Aorta (tissue), 5 donors: ENCODE measurements at regions not wholly inside any gene's neighbourhood (a gene's known extent, or its start where the extent isn't known, plus 50 kb on each side); places are given as distances from the start of the nearest gene placed in this dataset.
A peak's percentile ranks its signal among the peaks of the same experiment; 100 is the strongest.
"Not testable (repeated sequence)": the region's sequence is repeated elsewhere in the genome, so short reads cannot be mapped to it uniquely, and the experiment has no call there.

Experiments
- ATAC-seq: fragments of 200-7000 bp; cut with Tn5 transposase; one replicate; pipeline ENCODE4 v1.9.1; 2022; ENCODE audit warnings: moderate library complexity; ENCODE audit not compliant: low FRiP score
- DNase-seq, 2 donors: peaks; one replicate each; pipeline ENCODE4 v3.0.0-alpha.2; 2020
- H3K27ac ChIP-seq, 2 donors: one replicate each; pipeline ENCODE4 v1.5.1; 2013; ENCODE audit warnings: low read length in 2 of 2, mild to moderate bottlenecking in 2 of 2, moderate library complexity in 2 of 2, control low read depth in 1 of 2, inconsistent platforms in 1 of 2, low read depth in 1 of 2
- H3K27me3 ChIP-seq, 2 donors: one replicate each; pipeline ENCODE4 v1.6.1; 2013; ENCODE audit warnings: control low read depth in 1 of 2, low read length in 1 of 2, mild to moderate bottlenecking in 1 of 2, moderate library complexity in 1 of 2; ENCODE audit not compliant: insufficient read depth in 2 of 2, control insufficient read depth in 1 of 2
- H3K36me3 ChIP-seq, 2 donors: one replicate each; pipeline ENCODE4 v1.6.1; 2013; ENCODE audit warnings: control low read depth in 1 of 2, low read length in 1 of 2, mild to moderate bottlenecking in 1 of 2; ENCODE audit not compliant: insufficient read depth in 2 of 2, control insufficient read depth in 1 of 2
- H3K4me1 ChIP-seq, 2 donors: one replicate each; pipeline ENCODE4 v1.6.1; 2013; ENCODE audit warnings: low read length in 2 of 2, control low read depth in 1 of 2, mild to moderate bottlenecking in 1 of 2, moderate library complexity in 1 of 2; ENCODE audit not compliant: insufficient read depth in 2 of 2, control insufficient read depth in 1 of 2
- H3K4me3 ChIP-seq, 2 donors: one replicate each; pipeline ENCODE4 v1.5.1; 2013; ENCODE audit warnings: low read length in 2 of 2, control low read depth in 1 of 2, mild to moderate bottlenecking in 1 of 2
- H3K9me3 ChIP-seq: one replicate; pipeline ENCODE4 v1.6.1; 2013; ENCODE audit warnings: mild to moderate bottlenecking, low read length; ENCODE audit not compliant: control insufficient read depth
- WGBS, 2 donors: extraction: QIAGEN DNeasy Blood & Tissue Kit; methylation state at CpG; one replicate each; pipeline ENCODE4 v1.1.7; 2013; 5-methylcytosine and 5-hydroxymethylcytosine counted together
- intact Hi-C, 2 donors: fragments of 100-400 bp; cut with DNase I; formaldehyde crosslinking; loops; one replicate each; pipeline versions ENCODE4 v1.14.2 to v1.15.0; 2022
- donor health status: healthy with polysubstance abuse.
- donor health status: Bipolar disorder and iron deficiency.
- donor health status: DM: no; HTN: no; CAD: no.
- donor health status: DM: no; HTN: no; CAD: no.
- donor health status: DM: yes; HTN: yes; CAD: no.

- intact Hi-C loops: no loop called here
- no peak overlapping the region for H3K27ac ChIP-seq
- no peak overlapping the region for H3K4me3 ChIP-seq
- H3K36me3 ChIP-seq: no peaks in the 10 kb centered on the region
- H3K9me3 ChIP-seq: no peaks in the 10 kb centered on the region
- ATAC-seq (no peak), DNase-seq (no peak)
- no peaks in the 10 kb centered on the region for H3K27me3 ChIP-seq
- H3K4me1 ChIP-seq: no peaks in the 10 kb centered on the region
- 38 to 39% methylated on average over 5 of the region's 5 CpGs for WGBS, 2 donors
Measured at GRCh38 chr3:177633671-177634207, 436.5 kb upstream of the TBL1XR1 start.

GRCh38 chr3:177635601-177636106 is 438.4 kb upstream of the TBL1XR1 start:
- WGBS, 2 donors: 98% methylated on average over 3 of the region's 3 CpGs
- H3K27me3 ChIP-seq, ATAC-seq, DNase-seq, intact Hi-C loops, H3K9me3 ChIP-seq, H3K4me3 ChIP-seq, H3K4me1 ChIP-seq, H3K36me3 ChIP-seq, H3K27ac ChIP-seq: not testable (repeated sequence)

GRCh38 chr3:177640319-177640965 is 443.2 kb upstream of the TBL1XR1 start:
- no peak for DNase-seq
- H3K27ac ChIP-seq: no peak overlapping the region
- 75 to 77% methylated on average over 8 of the region's 8 CpGs for WGBS, 2 donors
- no peak overlapping the region for H3K4me3 ChIP-seq
- no peaks in the 10 kb centered on the region for H3K36me3 ChIP-seq
- no peak for ATAC-seq
- intact Hi-C loops: no loop called here
- no peaks in the 10 kb centered on the region for H3K4me1 ChIP-seq
- no peaks in the 10 kb centered on the region for H3K27me3 ChIP-seq
- no peaks in the 10 kb centered on the region for H3K9me3 ChIP-seq

DNA sequence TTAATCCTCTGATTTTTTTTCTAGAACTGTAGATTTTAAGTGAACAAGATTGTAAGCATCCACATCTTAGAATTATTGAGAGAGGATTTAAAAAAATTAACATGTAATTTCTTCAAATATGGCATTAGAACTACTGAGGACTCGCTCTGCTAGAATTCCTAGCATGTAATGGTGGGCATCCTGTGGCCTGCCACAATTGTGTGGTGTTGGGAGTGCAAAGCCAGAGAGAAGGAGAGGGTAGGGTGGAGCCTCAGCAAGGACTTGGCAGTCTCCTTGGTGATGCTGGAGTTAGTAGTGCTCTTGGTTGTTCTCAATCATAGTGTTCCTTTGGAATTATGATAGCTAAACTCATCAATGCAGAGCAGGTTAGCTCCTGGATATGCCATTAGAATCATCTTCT is 443.9 kb upstream of the TBL1XR1 start:
- no peak for ATAC-seq
- H3K4me1 ChIP-seq: no peaks in the 10 kb centered on the region
- no peaks in the 10 kb centered on the region for H3K27me3 ChIP-seq
- WGBS, 2 donors: 96 to 97% methylated on average over 1 of the region's 1 CpG
- H3K4me3 ChIP-seq: no peak overlapping the region
- H3K36me3 ChIP-seq: no peaks in the 10 kb centered on the region
- no peak overlapping the region for H3K27ac ChIP-seq
- intact Hi-C loops: no loop called here
- DNase-seq: no peak
- H3K9me3 ChIP-seq: no peaks in the 10 kb centered on the region

DNA sequence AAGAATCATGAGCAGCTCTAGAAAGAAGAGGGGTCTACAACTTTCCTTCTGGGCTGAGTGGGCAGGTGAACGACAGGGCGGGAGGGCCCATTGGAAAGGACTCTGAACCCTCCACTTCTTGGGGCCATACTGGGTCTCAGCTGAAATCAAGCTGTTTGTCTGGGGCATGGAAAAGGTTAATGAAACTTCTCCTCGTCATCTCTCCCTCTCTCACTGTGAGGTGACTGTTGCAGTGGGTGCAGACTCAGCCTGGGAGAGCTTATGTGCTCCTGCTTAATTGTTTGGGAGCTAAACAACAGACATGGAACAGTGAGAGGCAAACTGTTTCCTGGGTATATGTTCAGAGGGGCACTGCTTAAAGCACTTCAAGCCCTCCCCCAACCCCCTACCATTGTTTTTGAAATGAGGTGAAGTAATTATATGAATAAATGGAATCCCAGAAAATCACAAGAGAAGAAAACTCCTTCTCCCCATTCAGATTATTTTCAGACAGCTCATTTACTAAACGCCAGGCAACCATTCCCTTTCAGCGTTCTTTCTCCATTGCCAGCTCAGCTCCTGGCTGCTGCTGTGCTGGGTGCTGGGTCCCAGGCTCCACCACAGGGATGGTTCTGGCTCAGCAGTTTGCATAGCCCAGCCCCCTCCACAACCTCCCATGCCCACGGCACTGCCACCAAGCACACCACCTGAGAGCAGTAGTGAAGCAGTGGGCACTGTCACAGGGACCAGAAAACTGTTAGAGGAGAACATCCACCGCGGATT is 444.9 kb upstream of the TBL1XR1 start:
- Histone ChIP-seq H3K4me1 (peaks cover 0 to 1% of the 10 kb centered on the region in 2 donors), H3K27me3 (no peaks in the 10 kb centered on the region), H3K9me3 (no peaks in the 10 kb centered on the region), H3K4me3 (no peak overlapping the region), H3K36me3 (no peaks in the 10 kb centered on the region), H3K27ac (peak overlapping the region in 1 of 2 donors; percentile 25)
- intact Hi-C loops: no loop called here
- WGBS, 2 donors: 20 to 23% methylated on average over 8 of the region's 8 CpGs
- DNase-seq: no peak
- ATAC-seq: peak; percentile 36

DNA sequence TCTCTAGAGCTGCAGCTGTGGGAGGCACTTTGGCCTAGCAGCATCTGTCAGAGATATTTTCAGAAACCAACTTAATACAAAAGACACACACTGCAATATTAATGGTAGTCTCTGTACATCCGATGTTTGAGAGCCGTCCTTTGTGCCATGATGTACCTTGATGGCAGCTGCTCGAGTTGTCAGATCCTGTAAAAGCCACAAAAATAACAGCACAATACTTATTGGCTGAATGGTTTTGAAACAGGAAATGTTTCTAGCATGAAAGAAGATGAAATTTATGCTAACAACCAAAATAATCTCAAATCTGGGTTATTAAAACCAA is 445.5 kb upstream of the TBL1XR1 start:
- DNase-seq (no peak), ATAC-seq (no peak)
- Histone ChIP-seq H3K4me1 (peaks cover 0 to 1% of the 10 kb centered on the region in 2 donors), H3K27ac (peak overlapping the region in 1 of 2 donors; percentile 25), H3K9me3 (no peaks in the 10 kb centered on the region), H3K36me3 (no peaks in the 10 kb centered on the region), H3K27me3 (no peaks in the 10 kb centered on the region), H3K4me3 (no peak overlapping the region)
- intact Hi-C loops: no loop called here
- 9 to 21% methylated on average over 3 of the region's 3 CpGs for WGBS, 2 donors

DNA sequence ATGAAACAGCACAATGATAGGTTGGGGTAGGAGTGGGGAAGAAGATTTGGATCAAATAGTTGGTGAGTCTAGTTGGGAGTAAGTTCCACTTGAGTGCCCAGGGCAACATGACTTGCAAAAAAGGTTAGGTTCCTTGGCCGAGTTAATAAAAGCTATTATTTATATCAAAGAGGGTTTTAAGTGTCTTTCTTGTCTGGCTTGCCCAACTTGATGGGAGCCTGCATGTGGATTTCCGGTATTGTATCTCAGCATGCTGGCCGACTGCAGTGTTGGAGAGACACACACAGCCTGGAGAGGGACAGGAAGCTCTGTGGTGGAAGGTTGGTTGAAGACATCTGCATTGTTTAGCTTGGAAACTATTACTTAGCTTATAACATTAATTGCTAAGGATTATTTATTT is 449.5 kb upstream of the TBL1XR1 start:
- Histone ChIP-seq H3K4me3 (no peak overlapping the region), H3K9me3 (no peaks in the 10 kb centered on the region), H3K4me1 (peaks cover 0 to 1% of the 10 kb centered on the region in 2 donors), H3K27me3 (no peaks in the 10 kb centered on the region), H3K36me3 (no peaks in the 10 kb centered on the region), H3K27ac (no peak overlapping the region)
- DNase-seq (no peak), ATAC-seq (no peak)
- intact Hi-C loops: no loop called here
- 87% methylated on average over 3 of the region's 3 CpGs for WGBS, 2 donors

DNA sequence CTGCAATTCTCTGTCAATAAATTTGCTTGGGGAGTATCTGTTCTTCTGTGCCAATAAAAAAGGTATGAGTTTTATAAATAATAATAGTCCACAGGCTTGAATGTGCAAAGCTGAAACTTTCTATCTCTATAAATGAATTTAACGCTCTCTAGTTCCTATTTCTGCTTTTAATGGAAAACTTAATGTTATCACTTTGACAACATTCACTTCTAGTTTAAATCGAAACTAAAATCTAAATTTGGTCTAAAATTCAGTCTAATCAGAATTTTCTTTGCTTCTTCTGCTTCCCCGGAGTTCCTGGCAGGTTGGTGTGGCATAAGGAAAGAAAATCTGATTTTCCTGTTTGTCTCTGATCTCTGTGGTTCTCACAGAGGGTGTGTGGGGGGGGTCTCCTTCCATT is 450.1 kb upstream of the TBL1XR1 start:
- intact Hi-C loops: no loop called here

GRCh38 chr3:177647876-177648275 is 450.6 kb upstream of the TBL1XR1 start:
- Histone ChIP-seq H3K36me3 (no peaks in the 10 kb centered on the region), H3K27ac (no peak overlapping the region), H3K4me1 (peaks cover 3 to 9% of the 10 kb centered on the region in 2 donors), H3K9me3 (no peaks in the 10 kb centered on the region), H3K4me3 (no peak overlapping the region), H3K27me3 (no peaks in the 10 kb centered on the region)
- DNase-seq (no peak), ATAC-seq (no peak)
- intact Hi-C loops: no loop called here
- WGBS, 2 donors: 53 to 79% methylated on average over 4 of the region's 4 CpGs

More for the DNA sequence above, 450.1 kb upstream of the TBL1XR1 start:
- H3K36me3 ChIP-seq: no peaks in the 10 kb centered on the region
- H3K27me3 ChIP-seq: no peaks in the 10 kb centered on the region
- WGBS, 2 donors: 10 to 14% methylated on average over 3 of the region's 3 CpGs
- no peak overlapping the region for H3K4me3 ChIP-seq
- no peak overlapping the region for H3K27ac ChIP-seq
- no peak for ATAC-seq
- DNase-seq: no peak
- H3K9me3 ChIP-seq: no peaks in the 10 kb centered on the region
- peaks cover 1 to 5% of the 10 kb centered on the region in 2 donors for H3K4me1 ChIP-seq
